Endothelial cell of umbilical vein (primary cell): ENCODE measurements at regions not wholly inside any gene's neighbourhood (a gene's known extent, or its start where the extent isn't known, plus 50 kb on each side); places are given as distances from the start of the nearest gene placed in this dataset.

Source experiments
- BruUV-seq: library from RNA; stranded (reverse); fragments of 400-500 nt; replicated peaks from 2 replicates; lab custom pipeline; 2021; lab: Mats Ljungman, UMichigan
- CTCF ChIA-PET: fragments of 300-600, 350-600 bp; sonication (Branson Sonifier 250); formaldehyde crosslinking; loops from one replicate; lab custom pipeline; 2021; ENCODE audit warnings: antibody characterized with exemption, inconsistent platforms; lab: Charles Lee
- POLR2A ChIA-PET: fragments of 300-600, 350-600 bp; sonication (Branson Sonifier 250); formaldehyde crosslinking; loops from one replicate; lab custom pipeline; 2021; ENCODE audit warnings: antibody characterized with exemption, inconsistent platforms; lab: Charles Lee
- DNase-seq: peaks from one replicate; pipeline ENCODE4 v3.0.0-alpha.2; 2011; ENCODE audit warnings: low read depth, low spot score
- FAIRE-seq: peaks from 2 replicates; lab custom pipeline; 2011; peaks lifted over from hg19 to GRCh38; lab: Jason Lieb, UNC
- H2AFZ ChIP-seq: 2 replicates; pipeline ENCODE4 v1.6.0; 2012; ENCODE audit warnings: low read depth, low read length, control low read depth, inconsistent platforms
- H3K27ac ChIP-seq: 2 replicates; pipeline ENCODE4 v1.5.1; 2011; ENCODE audit warnings: low read depth, mild to moderate bottlenecking, control low read depth, low read length, moderate library complexity; ENCODE audit not compliant: insufficient read depth
- H3K27me3 ChIP-seq, 2 experiments: 2 replicates each; pipeline versions ENCODE4 v1.6.0 to v1.6.1; 2011; ENCODE audit warnings: low read length in 2 of 2, mixed read lengths in 1 of 2; ENCODE audit not compliant: control insufficient read depth in 2 of 2, insufficient read depth in 2 of 2
- H3K36me3 ChIP-seq, 2 experiments: 2 replicates in 1 of 2; 3 replicates in 1 of 2; pipeline ENCODE4 v1.5.1; 2011; ENCODE audit warnings: low read length in 2 of 2, mild to moderate bottlenecking in 1 of 2, moderate library complexity in 1 of 2; ENCODE audit not compliant: control insufficient read depth in 2 of 2, insufficient read depth in 2 of 2; ENCODE audit errors: extremely low read depth in 1 of 2
- H3K4me1 ChIP-seq: 3 replicates; pipeline ENCODE4 v1.5.1; 2011; ENCODE audit warnings: mild to moderate bottlenecking, low read length; ENCODE audit not compliant: control insufficient read depth, insufficient read depth; ENCODE audit errors: extremely low read depth
- H3K4me2 ChIP-seq: 2 replicates; pipeline ENCODE4 v1.6.1; 2011; ENCODE audit warnings: low read length, control low read depth, mixed read lengths; ENCODE audit not compliant: insufficient read depth
- H3K4me3 ChIP-seq, 3 experiments: fragments of 200-600 bp in 1 of 3; sonication (generic), shearing (Covaris generic) in 1 of 3; replicated peaks in 1 of 3; 2 replicates each; pipeline ENCODE4 v1.5.1; 2011 to 2016; ENCODE audit warnings: control low read depth in 3 of 3, low read length in 3 of 3, mild to moderate bottlenecking in 2 of 3, inconsistent platforms in 1 of 3, low read depth in 1 of 3, moderate library complexity in 1 of 3; ENCODE audit not compliant: insufficient read depth in 1 of 3
- H3K79me2 ChIP-seq: 2 replicates; pipeline ENCODE4 v1.6.0; 2012; ENCODE audit warnings: low read length, inconsistent platforms; ENCODE audit not compliant: control insufficient read depth, insufficient read depth
- H3K9ac ChIP-seq: replicated peaks from 2 replicates; pipeline ENCODE3; 2011; ENCODE audit warnings: low read length, control low read depth; ENCODE audit not compliant: insufficient read depth; ENCODE audit errors: extremely low read depth
- H3K9me1 ChIP-seq: replicated peaks from 3 replicates; pipeline ENCODE4 v1.6.0; 2011; ENCODE audit warnings: mild to moderate bottlenecking, low read length; ENCODE audit not compliant: control insufficient read depth, insufficient read depth; ENCODE audit errors: extremely low read depth
- H3K9me3 ChIP-seq: replicated peaks from 2 replicates; pipeline ENCODE4 v1.5.1; 2012; ENCODE audit warnings: low read length, inconsistent platforms; ENCODE audit not compliant: control insufficient read depth, insufficient read depth
- H4K20me1 ChIP-seq: replicated peaks from 2 replicates; pipeline ENCODE3; 2011; ENCODE audit warnings: mild to moderate bottlenecking, low read length; ENCODE audit not compliant: control insufficient read depth, insufficient read depth; ENCODE audit errors: extremely low read depth
- EZH2 ChIP-seq: IDR thresholded peaks from 2 replicates; pipeline ENCODE4 v1.6.1; 2012; ENCODE audit warnings: borderline replicate concordance, low read depth, mild to moderate bottlenecking, moderate library complexity, low read length, inconsistent platforms; ENCODE audit not compliant: severe bottlenecking
- FOS ChIP-seq: IDR thresholded peaks from 2 replicates; pipeline ENCODE4 v1.6.1; 2011; ENCODE audit warnings: mild to moderate bottlenecking, low read length, moderate library complexity, borderline replicate concordance; ENCODE audit not compliant: insufficient read depth
- GATA2 ChIP-seq: IDR thresholded peaks from 2 replicates; pipeline ENCODE4 v1.7.0; 2011; ENCODE audit warnings: low read depth, mild to moderate bottlenecking, moderate library complexity, mixed read lengths, low read length; ENCODE audit not compliant: insufficient read length, insufficient read depth
- JUN ChIP-seq: IDR thresholded peaks from 2 replicates; pipeline ENCODE4 v1.6.1; 2011; ENCODE audit warnings: borderline replicate concordance, low read depth; ENCODE audit not compliant: insufficient read length, insufficient read depth
- MYC ChIP-seq: IDR thresholded peaks from one replicate; pipeline ENCODE4 v1.6.1; 2011; ENCODE audit warnings: mild to moderate bottlenecking, low read depth, low read length
- POLR2A ChIP-seq: IDR thresholded peaks from 2 replicates; pipeline ENCODE4 v1.6.1; 2012; ENCODE audit warnings: low read depth, mild to moderate bottlenecking, control low read depth, low read length
- POLR2AphosphoS5 ChIP-seq: IDR thresholded peaks from 2 replicates; pipeline ENCODE4 v1.6.1; 2012; ENCODE audit warnings: low read depth, mild to moderate bottlenecking, control low read depth, low read length, moderate library complexity; ENCODE audit not compliant: insufficient read depth
- dilution Hi-C: fragments of 300-500 bp; cut with MboI; formaldehyde crosslinking; loops from one replicate; pipeline ENCODE4 v1.15.0; 2019; ENCODE audit warnings: low sequenced_read_pairs; ENCODE audit not compliant: extremely low pct_ligation_motif_present
- intact Hi-C: fragments of 100-400 bp; cut with micrococcal nuclease; formaldehyde crosslinking; loops from one replicate; pipeline ENCODE4 v1.10.0; 2022
- TF ChIP-seq, protein P1 (sequence below): IDR thresholded peaks from 2 replicates; pipeline ENCODE4 v1.6.1; 2011; ENCODE audit not compliant: insufficient read depth, insufficient read length
- TF ChIP-seq, protein P2 (sequence below), 2 donors: IDR thresholded peaks; 1 replicate in 1 of 2; 2 replicates in 1 of 2; pipeline ENCODE4 v1.5.1; 2011; ENCODE audit warnings: low read length in 2 of 2, mild to moderate bottlenecking in 2 of 2, moderate library complexity in 2 of 2, control low read depth in 1 of 2, inconsistent platforms in 1 of 2, low read depth in 1 of 2; ENCODE audit not compliant: insufficient read depth in 1 of 2; ENCODE audit errors: extremely low read depth in 1 of 2

DNA sequence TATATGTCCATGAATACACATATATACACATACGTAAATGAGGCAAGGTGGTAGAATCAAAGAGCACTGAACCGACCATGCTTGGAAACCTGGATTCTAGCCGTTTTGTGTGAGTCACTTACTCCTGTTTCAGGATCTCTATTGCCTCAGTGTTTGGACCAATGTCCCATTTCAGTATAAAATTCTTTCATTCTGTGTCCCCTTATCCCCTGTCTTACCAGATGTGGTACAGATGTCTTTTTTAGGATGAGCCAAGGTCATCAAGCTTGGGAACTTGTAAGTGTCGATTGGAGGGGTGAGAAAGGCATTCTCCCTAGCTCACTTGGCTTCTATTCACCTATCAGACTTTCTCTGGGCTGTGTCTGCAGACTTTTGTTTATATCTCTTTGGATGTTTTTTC, 139.9 kb upstream of the CHL1 start:
- ChIA-PET CTCF (no interaction called here), POLR2A (no interaction called here)
- Histone ChIP-seq H3K27me3 (no peaks in the 10 kb centered on the region), H3K36me3 (no peaks in the 10 kb centered on the region), H3K9me3 (no peaks in the 10 kb centered on the region), H3K4me3 (no peak overlapping the region), H3K4me2 (no peak overlapping the region), H2AFZ (no peak overlapping the region), H3K9ac (no peak overlapping the region), H3K79me2 (no peaks in the 10 kb centered on the region), H3K27ac (no peak overlapping the region), H3K9me1 (no peaks in the 10 kb centered on the region), H3K4me1 (no peaks in the 10 kb centered on the region), H4K20me1 (no peaks in the 10 kb centered on the region)
- dilution Hi-C loops (no loop called here), intact Hi-C loops (no loop called here)
- TF ChIP-seq, protein P1, sequence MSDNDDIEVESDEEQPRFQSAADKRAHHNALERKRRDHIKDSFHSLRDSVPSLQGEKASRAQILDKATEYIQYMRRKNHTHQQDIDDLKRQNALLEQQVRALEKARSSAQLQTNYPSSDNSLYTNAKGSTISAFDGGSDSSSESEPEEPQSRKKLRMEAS: no peak
- TF ChIP-seq MYC: no peak
- no peak for TF ChIP-seq POLR2AphosphoS5
- TF ChIP-seq FOS: no peak
- TF ChIP-seq, protein P2, sequence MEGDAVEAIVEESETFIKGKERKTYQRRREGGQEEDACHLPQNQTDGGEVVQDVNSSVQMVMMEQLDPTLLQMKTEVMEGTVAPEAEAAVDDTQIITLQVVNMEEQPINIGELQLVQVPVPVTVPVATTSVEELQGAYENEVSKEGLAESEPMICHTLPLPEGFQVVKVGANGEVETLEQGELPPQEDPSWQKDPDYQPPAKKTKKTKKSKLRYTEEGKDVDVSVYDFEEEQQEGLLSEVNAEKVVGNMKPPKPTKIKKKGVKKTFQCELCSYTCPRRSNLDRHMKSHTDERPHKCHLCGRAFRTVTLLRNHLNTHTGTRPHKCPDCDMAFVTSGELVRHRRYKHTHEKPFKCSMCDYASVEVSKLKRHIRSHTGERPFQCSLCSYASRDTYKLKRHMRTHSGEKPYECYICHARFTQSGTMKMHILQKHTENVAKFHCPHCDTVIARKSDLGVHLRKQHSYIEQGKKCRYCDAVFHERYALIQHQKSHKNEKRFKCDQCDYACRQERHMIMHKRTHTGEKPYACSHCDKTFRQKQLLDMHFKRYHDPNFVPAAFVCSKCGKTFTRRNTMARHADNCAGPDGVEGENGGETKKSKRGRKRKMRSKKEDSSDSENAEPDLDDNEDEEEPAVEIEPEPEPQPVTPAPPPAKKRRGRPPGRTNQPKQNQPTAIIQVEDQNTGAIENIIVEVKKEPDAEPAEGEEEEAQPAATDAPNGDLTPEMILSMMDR (IDR thresholded peaks at IDR 0.05; ENCODE audit: extremely low read depth in 1 of 2, insufficient read depth in 1 of 2, low read depth in 1 of 2, low read length in 2 of 2): no peak
- no peak for TF ChIP-seq EZH2
- TF ChIP-seq GATA2: no peak
- no peak for TF ChIP-seq JUN
- TF ChIP-seq POLR2A: no peak
- FAIRE-seq (no peak), DNase-seq (no peak)
- no TSS peak for BruUV-seq
